ENCODE measurements at regions not wholly inside any gene's neighbourhood (a gene's known extent, or its start where the extent isn't known, plus 50 kb on each side); places are given as distances from the start of the nearest gene placed in this dataset.

GRCh38 chr17:77543801-77544200, 403.0 kb downstream of the SEC14L1 start:
- H3K27me3 ChIP-seq (ENCODE audit: insufficient read depth, low read depth) = peaks cover 54% of the 10 kb centered on the region
- H3K9me2 ChIP-seq (ENCODE audit: insufficient read depth) = no peaks in the 10 kb centered on the region
- no peaks in the 10 kb centered on the region for H3K9me3 ChIP-seq (ENCODE audit: insufficient read depth, low read depth)
- TF ChIP-seq EZH2 (IDR thresholded peaks at IDR 0.05; ENCODE audit: low read depth) (no peak), CTCF (conservative IDR thresholded peaks at IDR 0.05) (no peak)
- no peaks in the 10 kb centered on the region for H3F3A ChIP-seq (ENCODE audit: insufficient read depth, low read depth)
- no peaks in the 10 kb centered on the region for H3K36me3 ChIP-seq (ENCODE audit: low read depth)
- no peak overlapping the region for H2AFZ ChIP-seq
- ChIA-PET POLR2A (ENCODE audit: unreplicated experiment) (no interaction called here), CTCF (no interaction called here)
- BruUV-seq (replicated peaks) = no TSS peak
- no peak overlapping the region for H3K4me2 ChIP-seq
- no peaks in the 10 kb centered on the region for H3K79me2 ChIP-seq (ENCODE audit: low read depth)
- no peaks in the 10 kb centered on the region for H3K4me1 ChIP-seq (replicated peaks; ENCODE audit: insufficient read depth)
- intact Hi-C loops (cut with micrococcal nuclease; ENCODE audit: unreplicated experiment) = loop anchor here (2.0 kb wide), 1 partner anchor 471 kb away; no protein-coding TSS in a partner anchor
- no peak overlapping the region for H3K27ac ChIP-seq
- H3K4me3 ChIP-seq = no peak overlapping the region
- DNase-seq = no peak
- H4K20me1 ChIP-seq (ENCODE audit: insufficient read depth) = no peaks in the 10 kb centered on the region

GRCh38 chr17:77544347-77545110, 403.8 kb downstream of the SEC14L1 start:
- Histone ChIP-seq H3K4me2 (no peak overlapping the region), H3K27ac (no peak overlapping the region), H3K4me3 (no peak overlapping the region), H3K27me3 (ENCODE audit: insufficient read depth, low read depth) (peaks cover 56% of the 10 kb centered on the region), H3K9me3 (ENCODE audit: insufficient read depth, low read depth) (no peaks in the 10 kb centered on the region), H4K20me1 (ENCODE audit: insufficient read depth) (no peaks in the 10 kb centered on the region), H3K79me2 (ENCODE audit: low read depth) (no peaks in the 10 kb centered on the region), H3F3A (ENCODE audit: insufficient read depth, low read depth) (no peaks in the 10 kb centered on the region), H3K36me3 (ENCODE audit: low read depth) (no peaks in the 10 kb centered on the region), H3K9me2 (ENCODE audit: insufficient read depth) (no peaks in the 10 kb centered on the region), H3K4me1 (replicated peaks; ENCODE audit: insufficient read depth) (no peaks in the 10 kb centered on the region), H2AFZ (no peak overlapping the region)
- ChIA-PET POLR2A (ENCODE audit: unreplicated experiment) (no interaction called here), CTCF (no interaction called here)
- BruUV-seq (replicated peaks) = no TSS peak
- intact Hi-C loops (cut with micrococcal nuclease; ENCODE audit: unreplicated experiment) = no loop called here
- DNase-seq = no peak
- TF ChIP-seq EZH2 (IDR thresholded peaks at IDR 0.05; ENCODE audit: low read depth) (no peak), CTCF (conservative IDR thresholded peaks at IDR 0.05) (no peak)

GRCh38 chr17:77546772-77547241, 406.0 kb downstream of the SEC14L1 start:
- POLR2A ChIA-PET (ENCODE audit: unreplicated experiment) = no interaction called here
- no peaks in the 10 kb centered on the region for H3F3A ChIP-seq (ENCODE audit: insufficient read depth, low read depth)
- DNase-seq = no peak
- no peaks in the 10 kb centered on the region for H3K36me3 ChIP-seq (ENCODE audit: low read depth)
- CTCF ChIA-PET = interaction anchor here (0.9 kb wide), 1 partner anchor 50 kb away, joined by 5 read pairs; no protein-coding TSS in a partner anchor
- TF ChIP-seq CTCF (conservative IDR thresholded peaks at IDR 0.05) (no peak), EZH2 (IDR thresholded peaks at IDR 0.05; ENCODE audit: low read depth) (no peak)
- H2AFZ ChIP-seq = no peak overlapping the region
- no peak overlapping the region for H3K4me3 ChIP-seq
- BruUV-seq (replicated peaks) = no TSS peak
- H3K27me3 ChIP-seq (ENCODE audit: insufficient read depth, low read depth) = peaks cover 63% of the 10 kb centered on the region
- H3K4me2 ChIP-seq = no peak overlapping the region
- H3K9me2 ChIP-seq (ENCODE audit: insufficient read depth) = no peaks in the 10 kb centered on the region
- intact Hi-C loops (cut with micrococcal nuclease; ENCODE audit: unreplicated experiment) = no loop called here
- no peaks in the 10 kb centered on the region for H3K9me3 ChIP-seq (ENCODE audit: insufficient read depth, low read depth)
- no peaks in the 10 kb centered on the region for H4K20me1 ChIP-seq (ENCODE audit: insufficient read depth)
- H3K4me1 ChIP-seq (replicated peaks; ENCODE audit: insufficient read depth) = no peaks in the 10 kb centered on the region
- no peaks in the 10 kb centered on the region for H3K79me2 ChIP-seq (ENCODE audit: low read depth)
- no peak overlapping the region for H3K27ac ChIP-seq
